ENCODE measurements at regions not wholly inside any gene's neighbourhood (a gene's known extent, or its start where the extent isn't known, plus 50 kb on each side); places are given as distances from the start of the nearest gene placed in this dataset.
"Not testable (repeated sequence)": the region's sequence is repeated elsewhere in the genome, so short reads cannot be mapped to it uniquely, and the experiment has no call there.

DNA sequence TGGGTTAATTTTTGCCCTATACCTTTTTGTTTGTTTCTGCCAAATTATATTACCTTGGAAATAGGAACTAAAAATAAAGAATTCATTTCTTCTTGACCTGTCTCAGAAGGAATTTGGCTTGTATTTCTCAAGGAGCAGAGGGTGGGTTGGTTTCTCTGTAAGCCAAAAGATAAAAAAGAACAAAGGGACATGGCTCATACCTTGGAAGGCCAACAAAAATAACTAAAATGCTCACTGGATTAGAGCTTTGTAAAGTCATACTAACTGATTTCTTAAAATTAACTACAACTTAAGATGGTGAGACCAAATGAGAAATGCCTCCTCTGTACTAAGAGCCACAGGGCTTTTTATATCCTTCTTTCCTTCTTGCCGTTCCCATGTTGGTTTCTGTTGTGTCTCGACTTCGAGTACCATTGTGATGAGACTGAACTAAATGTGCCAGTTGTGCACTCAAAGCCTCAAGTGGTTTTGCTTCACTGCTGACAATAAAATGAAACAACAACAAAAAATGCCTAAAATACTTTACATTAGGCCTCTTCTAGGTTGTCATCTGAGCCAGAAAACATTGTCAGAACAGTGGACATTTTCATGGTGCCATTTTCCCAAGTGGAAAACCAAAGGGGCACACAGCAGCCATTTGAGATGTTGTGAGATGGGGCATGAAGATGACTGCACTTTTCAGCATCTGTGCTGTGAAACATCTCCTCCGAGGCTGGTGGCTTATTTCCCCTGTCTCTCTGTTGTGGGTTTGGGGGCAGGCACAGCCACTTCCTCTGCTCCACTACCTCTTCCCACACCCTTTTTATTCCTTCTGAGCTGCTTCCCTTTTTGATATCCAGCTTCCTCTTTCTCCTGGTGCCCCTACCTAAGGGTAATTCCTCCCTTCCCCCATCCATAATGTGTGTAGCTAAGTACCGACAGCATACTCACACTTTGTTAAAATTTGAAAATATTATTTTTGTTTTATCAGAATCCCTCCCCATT is 51.8 kb upstream of the AGR3 start:
- Mint-ChIP-seq H3K4me1 (ENCODE audit: low read depth) (peaks cover 59% of the 10 kb centered on the region), H3K27me3 (no peaks in the 10 kb centered on the region), H3K36me3 (peaks cover 2% of the 10 kb centered on the region), H3K4me3 (peak overlapping the region; percentile 43), H3K9me3 (ENCODE audit: low read depth) (no peaks in the 10 kb centered on the region), H3K27ac (peak overlapping the region; percentile 16)

DNA sequence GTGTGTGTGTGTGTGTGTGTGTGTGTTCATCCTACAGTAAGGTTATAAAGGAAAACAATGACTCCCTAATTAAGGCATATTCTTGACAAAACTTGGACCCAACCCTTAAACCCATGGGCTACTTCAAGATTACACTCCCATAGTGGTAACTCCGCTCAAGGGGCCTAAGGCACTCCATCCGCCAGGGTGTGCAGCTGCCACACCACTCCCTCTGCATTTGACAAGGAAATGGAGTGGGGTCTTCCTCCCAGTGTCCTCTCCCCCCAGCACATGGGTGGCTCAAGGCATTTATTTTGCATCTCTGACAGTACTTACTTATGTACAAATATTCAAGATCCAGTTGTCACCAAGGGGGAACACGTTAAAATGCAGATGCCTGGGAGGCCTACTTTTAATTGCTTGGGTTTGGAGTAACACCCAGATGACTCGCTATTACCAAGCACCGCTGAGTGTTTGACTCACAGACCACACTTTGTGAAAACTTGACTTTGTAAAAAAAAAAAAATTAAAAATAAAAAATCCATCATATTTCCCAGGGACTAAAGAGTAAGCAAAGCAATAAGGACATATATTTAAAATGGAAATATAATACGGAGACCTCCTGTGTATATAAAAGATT is 53.0 kb upstream of the AGR3 start:
- Mint-ChIP-seq H3K36me3 (no peaks in the 10 kb centered on the region), H3K27ac (no peak overlapping the region), H3K4me1 (ENCODE audit: low read depth) (peaks cover 62% of the 10 kb centered on the region), H3K4me3 (no peak overlapping the region), H3K27me3 (no peaks in the 10 kb centered on the region), H3K9me3 (ENCODE audit: low read depth) (no peaks in the 10 kb centered on the region)

DNA sequence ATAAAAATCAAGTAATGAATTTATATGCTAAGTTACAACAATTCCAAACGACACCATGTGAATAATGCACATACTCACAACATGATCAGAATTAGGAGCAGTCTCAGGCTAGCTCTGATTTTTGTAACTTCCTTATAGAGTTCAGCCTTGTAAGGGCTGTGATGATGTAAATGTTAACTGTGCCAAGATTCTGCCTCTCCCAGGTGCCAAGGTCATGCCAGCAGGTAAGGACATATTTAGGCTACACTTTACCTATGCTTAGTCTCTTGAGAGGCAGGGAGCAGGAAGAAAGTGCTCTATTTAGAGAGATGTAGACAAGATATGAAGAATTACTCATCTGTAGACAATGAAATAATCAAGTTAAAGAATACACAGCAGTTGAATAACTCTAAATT is 53.6 kb upstream of the AGR3 start:
- H3K27ac Mint-ChIP-seq = peak overlapping the region; percentile 22
- peaks cover 63% of the 10 kb centered on the region for H3K4me1 Mint-ChIP-seq (ENCODE audit: low read depth)
- H3K9me3 Mint-ChIP-seq (ENCODE audit: low read depth) = no peaks in the 10 kb centered on the region

DNA sequence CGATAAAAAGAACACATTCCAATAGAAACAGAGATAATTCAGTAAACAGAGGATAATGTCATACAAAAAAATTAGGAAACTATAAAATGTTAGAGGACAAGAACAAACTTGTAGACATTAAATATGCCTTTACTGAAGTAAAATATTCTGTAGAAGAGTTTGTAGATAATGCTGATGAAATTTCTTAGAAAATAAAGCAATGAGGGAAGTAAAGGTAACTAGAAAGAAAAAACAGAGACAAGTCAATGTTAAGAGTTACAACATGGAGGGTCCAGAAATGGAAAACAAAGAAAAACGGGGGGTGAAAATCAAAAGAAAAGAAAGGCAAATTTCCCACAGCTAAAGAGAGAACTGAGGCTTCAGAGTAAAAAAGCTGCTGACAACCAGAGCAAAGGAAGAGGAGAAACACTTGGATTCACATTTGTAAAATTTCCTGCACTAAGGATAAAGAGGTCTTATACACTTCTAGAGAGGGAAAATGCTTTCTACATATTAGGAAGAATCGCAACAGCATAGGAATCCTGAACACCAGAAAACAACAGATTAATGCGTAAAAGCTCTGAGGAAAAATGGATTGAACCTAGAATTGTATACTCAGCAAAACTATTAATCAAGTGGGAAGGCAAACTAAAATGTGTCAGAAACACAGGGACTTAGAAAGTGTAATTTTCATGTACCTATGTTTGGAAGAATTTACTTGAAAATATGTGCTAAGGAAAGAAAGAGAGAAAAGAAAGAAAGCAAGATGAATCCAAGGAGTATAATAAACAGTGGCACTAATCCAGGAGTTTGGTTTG is 55.0 kb upstream of the AGR3 start:
- H3K36me3 Mint-ChIP-seq = no peaks in the 10 kb centered on the region
- H3K4me1 Mint-ChIP-seq (ENCODE audit: low read depth) = peaks cover 56% of the 10 kb centered on the region
- H3K27ac Mint-ChIP-seq = no peak overlapping the region

More for the DNA sequence above, 53.6 kb upstream of the AGR3 start:
- Mint-ChIP-seq H3K36me3 (no peaks in the 10 kb centered on the region), H3K4me3 (peak overlapping the region; percentile 2), H3K27me3 (no peaks in the 10 kb centered on the region)

DNA sequence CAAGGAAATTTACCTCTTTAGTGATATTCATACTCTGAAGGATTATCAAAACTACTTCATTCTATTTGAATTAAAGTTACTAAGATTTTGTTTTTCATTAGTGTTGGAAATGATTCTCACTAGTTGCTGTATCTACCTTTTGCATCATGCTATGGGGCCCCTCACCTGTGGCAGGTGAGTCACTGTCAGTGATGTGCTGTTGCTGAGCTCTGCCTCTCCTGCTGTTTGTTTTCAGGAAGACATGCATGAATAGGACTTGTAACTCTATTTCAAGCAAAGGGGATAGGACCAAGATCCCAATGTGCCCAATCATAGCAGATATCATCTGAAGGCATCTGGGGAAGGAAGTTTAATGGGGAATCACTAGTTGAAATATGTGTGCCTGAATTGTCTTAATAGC is 57.4 kb upstream of the AGR3 start:
- no peaks in the 10 kb centered on the region for H3K9me3 Mint-ChIP-seq (ENCODE audit: low read depth)
- H3K4me3 Mint-ChIP-seq = no peak overlapping the region
- no peak overlapping the region for H3K27ac Mint-ChIP-seq
- H3K27me3 Mint-ChIP-seq = no peaks in the 10 kb centered on the region
- H3K36me3 Mint-ChIP-seq = no peaks in the 10 kb centered on the region
- H3K4me1 Mint-ChIP-seq (ENCODE audit: low read depth) = peaks cover 38% of the 10 kb centered on the region

More for the DNA sequence above, 55.0 kb upstream of the AGR3 start:
- Mint-ChIP-seq H3K9me3 (ENCODE audit: low read depth) (no peaks in the 10 kb centered on the region), H3K27me3 (no peaks in the 10 kb centered on the region), H3K4me3 (no peak overlapping the region)

DNA sequence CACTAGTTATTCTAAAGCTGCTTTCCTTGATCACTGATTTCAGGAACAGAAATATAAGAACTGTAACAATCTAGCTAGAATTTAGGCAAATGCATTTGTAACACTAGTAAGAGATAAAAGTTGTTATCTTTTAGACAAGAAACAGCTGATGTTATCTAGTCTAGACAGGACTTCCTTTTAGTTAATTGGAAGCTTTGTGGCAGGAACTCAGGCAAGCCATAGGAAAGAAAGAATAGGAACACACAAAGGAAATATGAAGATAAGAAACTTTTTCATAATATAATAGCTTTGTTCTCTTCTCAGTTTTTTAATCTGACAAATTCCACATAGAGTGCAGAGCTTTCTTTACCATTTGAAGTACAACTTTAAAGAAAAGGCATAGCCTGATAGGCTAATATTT is 59.0 kb upstream of the AGR3 start:
- Mint-ChIP-seq H3K4me3 (no peak overlapping the region), H3K27ac (no peak overlapping the region), H3K27me3 (no peaks in the 10 kb centered on the region), H3K4me1 (ENCODE audit: low read depth) (peaks cover 25% of the 10 kb centered on the region), H3K9me3 (ENCODE audit: low read depth) (no peaks in the 10 kb centered on the region), H3K36me3 (no peaks in the 10 kb centered on the region)

DNA sequence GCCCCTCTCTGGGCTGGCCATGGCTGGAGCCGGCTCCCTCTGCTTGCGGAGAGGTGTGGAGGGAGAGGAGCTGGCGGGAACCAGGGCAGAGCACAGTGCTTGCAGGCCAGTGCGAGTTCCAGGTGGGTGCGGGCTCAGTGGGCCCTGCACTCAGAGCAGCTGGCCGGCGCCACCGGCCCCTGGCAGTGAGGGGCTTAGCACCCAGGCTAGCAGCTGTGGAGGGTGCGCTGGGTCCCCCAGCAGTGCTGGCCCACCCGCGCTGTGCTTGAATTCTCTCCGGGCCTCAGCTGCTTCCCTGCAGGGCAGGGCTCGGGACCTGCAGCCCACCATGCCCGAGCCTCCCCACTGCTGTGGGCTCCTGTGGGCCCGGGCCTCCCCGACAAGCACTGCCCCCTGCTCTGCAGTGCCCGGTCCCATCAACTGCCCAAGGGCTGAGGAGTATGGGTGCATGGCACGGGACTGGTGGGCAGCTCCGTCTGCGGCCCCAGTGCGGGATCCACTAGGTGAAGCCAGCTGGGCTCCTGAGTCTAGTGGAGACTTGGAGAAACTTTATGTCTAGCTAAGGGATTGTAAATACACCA is 61.2 kb upstream of the AGR3 start:
- Mint-ChIP-seq H3K4me3 (no peak overlapping the region), H3K9me3 (ENCODE audit: low read depth) (peaks cover 7% of the 10 kb centered on the region), H3K4me1 (ENCODE audit: low read depth) (peaks cover 24% of the 10 kb centered on the region), H3K36me3 (peaks cover 2% of the 10 kb centered on the region), H3K27me3 (no peaks in the 10 kb centered on the region), H3K27ac (no peak overlapping the region)

DNA sequence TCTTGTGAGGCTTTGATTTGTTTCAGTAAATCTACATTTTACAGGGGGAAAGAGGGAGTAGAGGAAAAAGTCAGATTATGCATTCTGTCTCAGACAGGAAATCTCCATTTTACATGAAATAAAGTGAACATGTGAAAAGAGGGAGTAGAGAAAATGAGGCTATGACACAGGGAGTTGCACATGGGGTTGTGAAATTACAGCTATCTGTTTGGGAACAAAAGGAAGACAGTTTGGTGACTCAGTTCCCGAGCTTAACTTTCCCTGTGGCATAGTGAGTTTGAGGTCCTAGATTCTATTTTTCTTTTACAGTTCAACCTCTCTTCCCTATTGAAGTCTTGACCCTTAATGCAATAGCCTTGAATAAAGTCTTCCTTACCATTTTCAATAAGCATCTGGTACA is 63.2 kb upstream of the AGR3 start:
- no peak overlapping the region for H3K4me3 Mint-ChIP-seq
- H3K27ac Mint-ChIP-seq = no peak overlapping the region
- peaks cover 7% of the 10 kb centered on the region for H3K4me1 Mint-ChIP-seq (ENCODE audit: low read depth)
- peaks cover 7% of the 10 kb centered on the region for H3K9me3 Mint-ChIP-seq (ENCODE audit: low read depth)
- peaks cover 4% of the 10 kb centered on the region for H3K36me3 Mint-ChIP-seq
- no peaks in the 10 kb centered on the region for H3K27me3 Mint-ChIP-seq

DNA sequence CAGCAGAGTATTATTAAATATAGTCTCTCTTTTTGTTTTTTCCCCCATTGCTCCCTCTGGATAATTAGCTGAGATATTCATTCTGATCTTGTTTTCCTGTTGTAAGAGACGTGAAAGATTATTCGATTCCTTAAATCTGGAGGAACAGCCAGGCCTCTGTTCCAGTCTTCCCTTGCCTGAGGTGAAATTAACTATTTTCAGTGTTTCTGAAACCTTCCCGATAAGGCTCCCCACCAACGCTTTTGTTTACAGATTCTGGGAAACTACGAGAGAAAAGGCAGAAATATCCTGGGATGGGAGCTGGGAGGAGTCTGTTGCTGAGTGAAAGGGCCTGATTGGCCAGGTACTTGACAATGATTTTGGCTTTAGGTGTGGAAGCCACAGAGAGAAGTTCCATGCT is 63.6 kb upstream of the AGR3 start:
- no peaks in the 10 kb centered on the region for H3K27me3 Mint-ChIP-seq
- H3K4me3 Mint-ChIP-seq = no peak overlapping the region
- no peak overlapping the region for H3K27ac Mint-ChIP-seq
- H3K4me1 Mint-ChIP-seq (ENCODE audit: low read depth) = peaks cover 4% of the 10 kb centered on the region
- H3K36me3 Mint-ChIP-seq = peaks cover 4% of the 10 kb centered on the region
- H3K9me3 Mint-ChIP-seq (ENCODE audit: low read depth) = peaks cover 7% of the 10 kb centered on the region

DNA sequence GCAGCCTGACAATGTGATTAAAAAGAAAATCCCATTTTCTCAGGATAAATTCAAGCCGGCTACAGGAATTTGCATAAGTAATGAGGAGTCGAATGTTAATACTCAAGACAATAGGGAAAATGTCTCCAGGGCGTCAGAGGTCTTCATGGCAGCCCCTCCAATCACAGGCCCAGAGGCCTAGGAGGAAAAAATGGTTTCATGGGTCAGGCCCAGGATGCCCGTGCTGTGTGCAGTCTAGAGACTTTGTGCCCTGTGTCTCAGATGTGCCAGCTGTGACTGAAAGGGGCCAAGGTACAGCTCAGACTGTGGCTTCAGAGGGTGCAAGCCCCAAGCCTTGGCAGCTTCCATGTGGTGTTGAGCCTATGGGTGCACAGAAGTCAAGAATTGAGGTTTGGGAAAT is 66.3 kb upstream of the AGR3 start:
- not testable (repeated sequence) for H3K9me3 Mint-ChIP-seq (ENCODE audit: low read depth); H3K27me3 Mint-ChIP-seq; H3K4me1 Mint-ChIP-seq (ENCODE audit: low read depth); H3K36me3 Mint-ChIP-seq; H3K27ac Mint-ChIP-seq; H3K4me3 Mint-ChIP-seq

DNA sequence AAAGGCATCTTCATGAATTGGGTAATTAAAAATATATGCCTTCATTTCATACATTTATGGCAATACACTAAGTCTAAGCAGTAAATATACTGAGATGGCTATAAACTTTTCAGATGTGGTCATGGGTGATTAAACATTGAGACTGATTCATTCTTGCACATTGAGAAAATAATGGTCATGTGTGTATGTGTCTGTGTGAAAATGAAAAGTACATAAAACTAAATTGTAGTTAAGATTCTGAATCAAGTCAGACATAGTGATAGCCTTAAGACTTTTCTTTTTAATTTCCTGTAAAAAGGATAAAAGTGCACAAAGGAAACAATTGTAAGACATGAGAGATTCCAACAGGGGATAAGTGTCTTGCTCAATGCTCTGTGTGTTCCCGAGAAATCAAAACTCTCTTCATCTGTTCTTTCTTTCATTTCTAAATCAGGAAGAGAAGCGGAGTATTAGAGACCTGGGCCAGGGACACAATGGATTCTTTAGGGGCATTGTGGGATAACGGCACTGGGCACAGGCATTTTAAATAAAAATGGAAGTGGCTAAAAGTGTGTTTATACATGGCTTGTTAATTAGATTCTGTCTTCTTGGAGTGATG is 69.8 kb upstream of the AGR3 start:
- no peaks in the 10 kb centered on the region for H3K4me1 Mint-ChIP-seq (ENCODE audit: low read depth)
- H3K27ac Mint-ChIP-seq = no peak overlapping the region
- peaks cover 7% of the 10 kb centered on the region for H3K9me3 Mint-ChIP-seq (ENCODE audit: low read depth)
- no peaks in the 10 kb centered on the region for H3K27me3 Mint-ChIP-seq
- H3K4me3 Mint-ChIP-seq = no peak overlapping the region
- peaks cover 4% of the 10 kb centered on the region for H3K36me3 Mint-ChIP-seq

DNA sequence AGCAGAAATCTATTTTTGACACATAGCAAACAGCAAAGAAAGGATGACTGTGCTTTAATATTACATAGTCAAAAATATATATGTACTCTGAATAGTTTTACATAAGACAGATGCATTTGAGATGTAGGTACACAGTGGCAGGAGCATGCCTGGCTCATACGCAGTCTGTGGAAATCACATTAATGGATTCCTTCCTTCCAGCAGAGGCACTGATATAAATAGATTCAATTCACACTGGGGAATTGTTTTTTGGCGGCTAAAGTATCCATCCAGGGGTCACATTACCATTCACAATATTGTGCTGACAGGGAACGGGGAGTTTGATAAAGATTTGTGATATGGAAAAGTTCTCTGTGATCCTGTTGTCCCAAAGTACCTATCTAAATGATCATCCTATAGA is 72.5 kb upstream of the AGR3 start:
- Mint-ChIP-seq H3K27me3 (no peaks in the 10 kb centered on the region), H3K4me3 (no peak overlapping the region), H3K4me1 (ENCODE audit: low read depth) (no peaks in the 10 kb centered on the region), H3K27ac (no peak overlapping the region), H3K9me3 (ENCODE audit: low read depth) (no peaks in the 10 kb centered on the region), H3K36me3 (no peaks in the 10 kb centered on the region)

DNA sequence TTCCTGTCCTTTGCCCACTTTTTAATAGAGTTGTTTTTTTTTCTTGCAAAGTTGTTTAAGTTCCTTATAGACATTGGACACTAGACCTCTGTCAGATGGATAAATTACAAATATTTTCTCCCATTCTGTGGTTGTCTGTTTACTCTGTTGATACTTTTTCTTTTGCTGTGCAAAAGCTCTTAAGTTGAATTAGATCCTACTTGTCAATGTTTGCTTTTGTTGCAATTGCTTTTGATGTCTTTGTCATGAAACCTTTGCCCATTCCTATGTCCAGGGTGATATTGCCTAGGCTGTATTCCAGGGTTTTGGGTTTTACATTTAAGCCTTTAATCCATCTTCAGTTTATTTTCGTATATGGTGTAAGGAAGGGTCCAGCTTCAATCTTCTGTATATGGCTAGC is 76.9 kb upstream of the AGR3 start:
- H3K27ac Mint-ChIP-seq = no peak overlapping the region
- H3K4me3 Mint-ChIP-seq = no peak overlapping the region
- H3K36me3 Mint-ChIP-seq = no peaks in the 10 kb centered on the region
- H3K9me3 Mint-ChIP-seq (ENCODE audit: low read depth) = no peaks in the 10 kb centered on the region
- no peaks in the 10 kb centered on the region for H3K4me1 Mint-ChIP-seq (ENCODE audit: low read depth)
- no peaks in the 10 kb centered on the region for H3K27me3 Mint-ChIP-seq

DNA sequence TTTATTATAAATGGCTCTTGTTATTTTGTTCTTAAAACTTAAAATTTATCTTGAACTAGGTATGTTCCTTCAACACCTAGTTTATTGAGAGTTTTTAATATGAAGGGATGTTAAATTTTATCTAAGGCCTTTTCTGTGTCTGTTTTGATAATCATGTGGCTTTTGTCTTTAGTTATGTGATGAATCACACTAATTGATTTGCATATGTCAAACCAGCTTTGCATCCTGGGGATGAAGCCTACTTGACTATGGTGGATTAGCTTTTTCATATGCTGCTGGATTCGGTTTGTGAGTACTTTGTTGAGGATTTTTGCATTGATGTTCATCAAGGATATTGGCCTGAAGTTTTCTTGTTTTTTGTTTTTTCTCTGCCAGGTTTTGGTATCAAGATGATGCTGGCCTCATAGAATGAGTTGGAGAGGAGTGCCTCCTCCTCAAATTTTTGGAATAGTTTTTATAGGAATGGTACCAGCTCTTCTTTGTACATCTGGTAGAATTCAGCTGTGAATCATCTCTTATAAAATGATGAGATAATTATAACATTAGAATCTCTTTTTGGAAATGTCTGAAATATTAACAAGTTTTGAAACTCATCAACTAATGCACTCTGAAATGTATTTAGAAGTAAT is 78.7 kb upstream of the AGR3 start:
- Mint-ChIP-seq H3K4me1 (ENCODE audit: low read depth) (no peaks in the 10 kb centered on the region), H3K4me3 (no peak overlapping the region), H3K27ac (no peak overlapping the region), H3K9me3 (ENCODE audit: low read depth) (no peaks in the 10 kb centered on the region), H3K36me3 (no peaks in the 10 kb centered on the region), H3K27me3 (no peaks in the 10 kb centered on the region)
